Fibroblast of the aortic adventitia (primary cell): ENCODE measurements at regions not wholly inside any gene's neighbourhood (a gene's known extent, or its start where the extent isn't known, plus 50 kb on each side); places are given as distances from the start of the nearest gene placed in this dataset.

Experiments used
- DNase-seq: peaks from one replicate; pipeline ENCODE4 v3.0.0-alpha.2; 2010; ENCODE audit warnings: low read depth
- H3K4me3 ChIP-seq: 2 replicates; pipeline ENCODE4 v1.5.1; 2011; ENCODE audit warnings: low read depth, mild to moderate bottlenecking, control low read depth, low read length, moderate library complexity
- CTCF ChIP-seq: IDR thresholded peaks from 2 replicates; pipeline ENCODE4 v1.5.1; 2011; ENCODE audit warnings: mild to moderate bottlenecking, low read length, control low read depth, inconsistent platforms; ENCODE audit not compliant: insufficient read depth

DNA sequence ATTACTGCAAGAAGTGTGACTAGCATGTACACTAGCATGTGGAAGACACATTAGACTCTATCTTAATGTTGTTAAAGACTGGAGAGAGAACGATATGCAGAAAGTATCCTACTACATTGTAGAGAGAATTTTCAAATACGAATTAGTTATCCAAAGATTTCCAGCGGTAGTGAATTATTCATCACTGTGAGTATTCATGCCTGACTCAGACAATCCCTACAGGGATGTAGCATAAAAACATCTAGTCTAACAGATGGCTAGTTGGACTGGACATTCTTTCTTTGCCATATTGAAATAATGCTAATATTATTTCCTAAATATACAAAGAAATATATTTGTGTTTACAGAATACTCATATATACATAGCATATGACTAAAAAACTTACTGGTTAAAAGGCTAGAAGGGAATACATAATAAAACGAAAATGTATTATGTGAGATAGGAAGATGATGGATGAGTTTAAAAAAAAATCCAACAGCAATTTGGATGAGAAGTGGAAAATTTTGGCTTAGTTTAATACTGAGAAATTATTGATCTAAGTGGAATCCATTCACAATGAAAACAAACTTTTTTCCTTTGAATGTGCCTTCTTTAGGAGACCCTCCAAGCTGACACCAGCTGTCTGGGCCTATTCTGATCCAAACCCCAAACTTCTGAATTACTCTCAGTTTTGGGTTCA lies 580.7 kb downstream of the RFPL4B start:
- TF ChIP-seq CTCF: no peak
- DNase-seq: peak; percentile 47
- no peak overlapping the region for H3K4me3 ChIP-seq

GRCh38 chr6:112929641-112930040 lies 582.5 kb downstream of the RFPL4B start:
- DNase-seq: no peak
- TF ChIP-seq CTCF: no peak
- H3K4me3 ChIP-seq: no peak overlapping the region

- peak; percentile 56 for DNase-seq
- no peak overlapping the region for H3K4me3 ChIP-seq
- no peak for TF ChIP-seq CTCF
These were observed 584.7 kb downstream of the RFPL4B start for GRCh38 chr6:112931832-112932231.

DNA sequence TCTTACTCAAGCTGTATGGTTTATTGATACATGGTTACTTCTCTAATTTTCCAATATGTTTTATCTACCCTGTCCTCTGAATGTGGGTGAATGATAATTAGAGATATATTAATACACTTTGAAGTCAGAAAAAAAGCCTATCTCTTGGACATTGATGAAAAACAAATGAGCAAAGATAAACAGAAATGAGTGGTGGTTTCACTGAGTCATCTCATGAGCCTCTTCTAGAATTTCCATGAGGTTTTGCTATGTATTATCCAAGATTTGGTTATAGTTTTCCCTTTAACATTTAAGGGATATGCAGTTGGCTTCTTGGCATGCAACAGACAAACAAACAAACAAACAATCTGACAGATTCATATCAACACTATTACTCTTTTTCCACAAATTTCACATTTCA lies 586.8 kb downstream of the RFPL4B start:
- no peak for DNase-seq
- no peak overlapping the region for H3K4me3 ChIP-seq
- no peak for TF ChIP-seq CTCF

- TF ChIP-seq CTCF: no peak
- H3K4me3 ChIP-seq: no peak overlapping the region
- no peak for DNase-seq
These were observed 587.5 kb downstream of the RFPL4B start for GRCh38 chr6:112934433-112935327.

DNA sequence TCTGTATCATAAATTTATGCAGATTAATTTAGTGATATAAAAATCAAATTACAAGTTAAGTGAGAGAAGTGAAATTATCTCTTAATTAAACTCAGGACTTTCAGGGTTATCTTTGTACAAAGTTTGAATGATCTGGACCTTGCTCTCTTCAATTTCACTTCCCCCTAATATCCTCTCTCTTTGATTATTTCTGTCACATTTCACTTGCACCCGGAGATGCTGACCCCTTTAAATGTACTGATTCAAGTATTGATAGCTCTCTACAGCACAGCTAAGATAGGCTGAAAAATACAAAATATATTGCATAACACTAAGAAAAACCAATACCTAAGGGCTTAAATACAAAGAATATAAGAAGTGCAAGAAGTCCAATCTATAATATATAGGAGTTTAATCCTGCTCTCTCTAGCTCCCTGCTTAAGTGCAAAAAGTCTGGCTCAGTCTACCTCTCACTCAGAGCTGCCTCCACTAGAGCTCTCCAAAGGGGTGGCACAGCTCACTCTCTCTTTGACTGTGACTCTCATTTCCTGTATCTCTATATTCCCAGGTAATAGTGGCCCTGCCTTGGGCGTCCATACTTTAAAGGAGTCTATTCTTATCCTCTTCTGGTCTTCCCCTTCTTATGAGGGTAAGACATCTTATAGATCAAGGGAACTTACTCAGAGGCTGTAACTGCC lies 588.4 kb downstream of the RFPL4B start:
- H3K4me3 ChIP-seq: no peak overlapping the region
- TF ChIP-seq CTCF: no peak
- no peak for DNase-seq
